ENCODE measurements at regions not wholly inside any gene's neighbourhood (a gene's known extent, or its start where the extent isn't known, plus 50 kb on each side); places are given as distances from the start of the nearest gene placed in this dataset.
A peak's percentile ranks its signal among the peaks of the same experiment; 100 is the strongest.
"Not testable (repeated sequence)": the region's sequence is repeated elsewhere in the genome, so short reads cannot be mapped to it uniquely, and the experiment has no call there.

GRCh38 chr11:67940440-67940839 is 63.5 kb downstream of the UNC93B1 start:
- DNase-seq (ENCODE audit: low read depth), result not testable (repeated sequence)

- not testable (repeated sequence) for DNase-seq (ENCODE audit: low read depth)
Measured at GRCh38 chr11:67938964-67939363, 64.9 kb downstream of the UNC93B1 start.

GRCh38 chr11:67938371-67938770 is 65.5 kb downstream of the UNC93B1 start:
- DNase-seq (ENCODE audit: low read depth), result not testable (repeated sequence)

- DNase-seq (ENCODE audit: low read depth), result not testable (repeated sequence)
Measured at GRCh38 chr11:67923565-67923964, 80.3 kb downstream of the UNC93B1 start.

- DNase-seq (ENCODE audit: low read depth), result peak; percentile 3
Measured at GRCh38 chr11:67920546-67920945, 83.4 kb downstream of the UNC93B1 start.

GRCh38 chr11:67912184-67912583 is 91.7 kb downstream of the UNC93B1 start:
- DNase-seq (ENCODE audit: low read depth), result not testable (repeated sequence)

- DNase-seq (ENCODE audit: low read depth), result not testable (repeated sequence)
Measured at GRCh38 chr11:67911211-67911610, 92.7 kb downstream of the UNC93B1 start.

GRCh38 chr11:67910803-67911202 is 93.1 kb downstream of the UNC93B1 start:
- not testable (repeated sequence) for DNase-seq (ENCODE audit: low read depth)

- DNase-seq (ENCODE audit: low read depth), result not testable (repeated sequence)
Measured at GRCh38 chr11:67906969-67907368, 96.9 kb downstream of the UNC93B1 start.

- not testable (repeated sequence) for DNase-seq (ENCODE audit: low read depth)
Measured at GRCh38 chr11:67899462-67899861, 104.4 kb downstream of the UNC93B1 start.

GRCh38 chr11:67893487-67893886 is 110.4 kb downstream of the UNC93B1 start:
- not testable (repeated sequence) for DNase-seq (ENCODE audit: low read depth)

GRCh38 chr11:67889646-67890045 is 114.3 kb downstream of the UNC93B1 start:
- not testable (repeated sequence) for DNase-seq (ENCODE audit: low read depth)

GRCh38 chr11:67888056-67888455 is 115.8 kb downstream of the UNC93B1 start:
- not testable (repeated sequence) for DNase-seq (ENCODE audit: low read depth)

GRCh38 chr11:67886672-67887071 is 117.2 kb downstream of the UNC93B1 start:
- not testable (repeated sequence) for DNase-seq (ENCODE audit: low read depth)

GRCh38 chr11:67886207-67886606 is 117.7 kb downstream of the UNC93B1 start:
- DNase-seq (ENCODE audit: low read depth), result not testable (repeated sequence)

GRCh38 chr11:67885574-67885973 is 118.3 kb downstream of the UNC93B1 start:
- not testable (repeated sequence) for DNase-seq (ENCODE audit: low read depth)

GRCh38 chr11:67884761-67885558 is 118.9 kb downstream of the UNC93B1 start:
- not testable (repeated sequence) for DNase-seq (ENCODE audit: low read depth)

GRCh38 chr11:67884073-67884757 is 119.7 kb downstream of the UNC93B1 start:
- not testable (repeated sequence) for DNase-seq (ENCODE audit: low read depth)

- not testable (repeated sequence) for DNase-seq (ENCODE audit: low read depth)
Measured at GRCh38 chr11:67882304-67882703, 121.6 kb downstream of the UNC93B1 start.

GRCh38 chr11:67881836-67882235 is 122.1 kb downstream of the UNC93B1 start:
- DNase-seq (ENCODE audit: low read depth), result not testable (repeated sequence)

GRCh38 chr11:67880594-67881196 is 123.2 kb downstream of the UNC93B1 start:
- not testable (repeated sequence) for DNase-seq (ENCODE audit: low read depth)

GRCh38 chr11:67878666-67879065 is 125.2 kb downstream of the UNC93B1 start:
- DNase-seq (ENCODE audit: low read depth), result not testable (repeated sequence)

GRCh38 chr11:67877316-67877715 is 126.6 kb downstream of the UNC93B1 start:
- not testable (repeated sequence) for DNase-seq (ENCODE audit: low read depth)
